Subcutaneous abdominal adipose tissue (tissue), 5 donors: ENCODE measurements at regions not wholly inside any gene's neighbourhood (a gene's known extent, or its start where the extent isn't known, plus 50 kb on each side); places are given as distances from the start of the nearest gene placed in this dataset.
A peak's percentile ranks its signal among the peaks of the same experiment; 100 is the strongest.

Experiments
- H3K27ac ChIP-seq: one replicate; pipeline ENCODE4 v1.7.0; 2013; ENCODE audit warnings: low read depth, mild to moderate bottlenecking, inconsistent platforms, low read length, moderate library complexity
- H3K27me3 ChIP-seq, 5 donors: one replicate each; pipeline ENCODE4 v1.7.0; 2013; ENCODE audit warnings: low read length in 5 of 5, inconsistent platforms in 1 of 5; ENCODE audit not compliant: control insufficient read depth in 5 of 5, insufficient read depth in 4 of 5
- H3K36me3 ChIP-seq, 5 donors: one replicate each; pipeline ENCODE4 v1.7.0; 2013; ENCODE audit warnings: low read length in 5 of 5; ENCODE audit not compliant: control insufficient read depth in 5 of 5, insufficient read depth in 5 of 5
- H3K4me1 ChIP-seq, 5 donors: one replicate each; pipeline ENCODE4 v1.7.0; 2013; ENCODE audit warnings: low read length in 5 of 5, mild to moderate bottlenecking in 3 of 5, moderate library complexity in 1 of 5; ENCODE audit not compliant: control insufficient read depth in 5 of 5, insufficient read depth in 5 of 5
- H3K4me3 ChIP-seq, 5 donors: one replicate each; pipeline ENCODE4 v1.7.0; 2013; ENCODE audit warnings: low read length in 5 of 5, low read depth in 1 of 5
- H3K9ac ChIP-seq, 5 donors: one replicate each; pipeline ENCODE4 v1.7.0; 2013; ENCODE audit warnings: low read length in 5 of 5, mild to moderate bottlenecking in 4 of 5, moderate library complexity in 3 of 5
- H3K9me3 ChIP-seq, 5 donors: one replicate each; pipeline ENCODE4 v1.7.0; 2013; ENCODE audit warnings: low read length in 5 of 5; ENCODE audit not compliant: control insufficient read depth in 5 of 5
- donor health status: healthy.
- donor health status: healthy.
- donor health status: healthy.
- donor health status: healthy.
- donor health status: healthy.

GRCh38 chr10:128220021-128220420, 93.8 kb upstream of the MKI67 start:
- Histone ChIP-seq H3K4me1 (peaks cover 0 to 7% (median 0%) of the 10 kb centered on the region in 5 donors), H3K9ac (no peak overlapping the region), H3K27me3 (peaks cover 0 to 13% (median 0%) of the 10 kb centered on the region in 5 donors), H3K27ac (no peak overlapping the region), H3K36me3 (no peaks in the 10 kb centered on the region), H3K4me3 (no peak overlapping the region), H3K9me3 (no peaks in the 10 kb centered on the region)

DNA sequence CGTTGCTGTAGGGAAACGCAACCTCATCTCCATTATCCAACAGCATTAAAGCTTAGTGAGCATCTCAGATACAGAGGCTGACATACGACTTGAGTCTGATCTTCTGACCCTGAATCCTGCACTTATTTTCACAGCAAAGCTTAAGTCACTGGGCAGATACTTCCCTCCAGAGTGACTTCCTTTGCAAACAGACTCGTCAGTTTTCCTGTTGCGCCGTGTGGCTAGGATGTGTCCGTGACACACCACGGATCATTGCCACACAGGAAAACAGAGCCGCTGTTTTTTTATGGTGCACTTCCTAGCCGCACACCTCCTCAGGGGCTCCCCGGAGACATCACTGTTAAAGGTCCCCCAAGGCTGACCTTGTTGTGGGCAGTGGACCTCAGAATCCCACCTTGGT, 94.9 kb upstream of the MKI67 start:
- no peaks in the 10 kb centered on the region for H3K36me3 ChIP-seq
- no peaks in the 10 kb centered on the region for H3K9me3 ChIP-seq
- peaks cover 0 to 7% (median 0%) of the 10 kb centered on the region in 5 donors for H3K4me1 ChIP-seq
- no peak overlapping the region for H3K9ac ChIP-seq
- no peak overlapping the region for H3K27ac ChIP-seq
- peaks cover 0 to 13% (median 0%) of the 10 kb centered on the region in 5 donors for H3K27me3 ChIP-seq
- H3K4me3 ChIP-seq: no peak overlapping the region

DNA sequence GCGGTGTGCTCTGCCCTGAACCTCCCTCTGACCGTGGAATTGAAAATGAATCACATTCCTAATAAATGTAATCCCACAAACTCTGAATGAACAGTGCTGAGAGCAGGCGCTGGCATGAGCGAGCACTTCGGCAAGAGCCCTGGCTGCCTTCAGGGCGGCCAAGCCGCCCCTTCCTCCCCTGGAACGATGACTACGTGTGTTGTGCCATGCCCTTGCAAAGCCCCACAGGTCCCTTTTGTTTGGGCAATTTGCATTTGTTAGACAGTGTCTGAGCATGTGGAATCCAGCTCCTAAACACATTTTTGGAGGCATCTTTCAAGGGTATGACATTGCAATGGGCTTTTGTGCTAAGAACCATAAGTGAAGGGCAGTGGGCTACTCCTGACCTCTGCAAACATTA, 95.6 kb upstream of the MKI67 start:
- H3K36me3 ChIP-seq: no peaks in the 10 kb centered on the region
- H3K27ac ChIP-seq: no peak overlapping the region
- H3K4me1 ChIP-seq: peaks cover 0 to 7% (median 0%) of the 10 kb centered on the region in 5 donors
- H3K9me3 ChIP-seq: no peaks in the 10 kb centered on the region
- no peak overlapping the region for H3K4me3 ChIP-seq
- H3K9ac ChIP-seq: no peak overlapping the region
- peaks cover 0 to 13% (median 0%) of the 10 kb centered on the region in 5 donors for H3K27me3 ChIP-seq

- H3K27me3 ChIP-seq: peaks cover 0 to 13% (median 0%) of the 10 kb centered on the region in 5 donors
- no peaks in the 10 kb centered on the region for H3K36me3 ChIP-seq
- no peak overlapping the region for H3K9ac ChIP-seq
- H3K4me3 ChIP-seq: no peak overlapping the region
- no peak overlapping the region for H3K27ac ChIP-seq
- H3K9me3 ChIP-seq: no peaks in the 10 kb centered on the region
- H3K4me1 ChIP-seq: peaks cover 0 to 7% (median 0%) of the 10 kb centered on the region in 5 donors
These were observed 96.2 kb upstream of the MKI67 start for GRCh38 chr10:128222332-128222849.

GRCh38 chr10:128230401-128230800, 104.2 kb upstream of the MKI67 start:
- Histone ChIP-seq H3K9ac (no peak overlapping the region), H3K27ac (no peak overlapping the region), H3K4me3 (no peak overlapping the region), H3K27me3 (peaks cover 0 to 13% (median 6%) of the 10 kb centered on the region in 5 donors), H3K36me3 (no peaks in the 10 kb centered on the region), H3K9me3 (peaks cover 9 to 15% (median 14%) of the 10 kb centered on the region in 5 donors), H3K4me1 (no peaks in the 10 kb centered on the region)

DNA sequence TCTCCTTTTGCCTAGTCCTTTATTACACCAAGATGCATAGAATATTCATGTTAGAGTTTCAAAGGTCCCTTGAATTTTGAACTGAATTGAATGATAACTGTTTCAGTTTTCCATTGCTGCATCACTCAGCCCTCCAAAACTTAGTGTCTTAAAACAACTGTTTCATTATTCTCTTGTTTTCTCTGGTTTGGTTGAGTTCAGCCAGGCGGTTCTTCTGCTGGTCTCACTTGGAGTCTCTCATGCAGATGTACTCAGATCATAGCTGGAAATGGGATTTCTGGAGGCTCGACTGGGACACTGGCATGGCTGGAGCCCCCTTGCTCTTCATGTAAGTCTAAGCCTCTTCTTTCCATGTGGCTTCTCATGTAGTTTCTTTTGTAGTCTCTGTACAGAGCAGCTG, 107.2 kb upstream of the MKI67 start:
- Histone ChIP-seq H3K36me3 (no peaks in the 10 kb centered on the region), H3K27ac (no peak overlapping the region), H3K9me3 (peaks cover 9 to 15% (median 14%) of the 10 kb centered on the region in 5 donors), H3K27me3 (peaks cover 0 to 20% (median 13%) of the 10 kb centered on the region in 5 donors), H3K4me3 (peak overlapping the region in 1 of 5 donors; percentile 19), H3K9ac (no peak overlapping the region), H3K4me1 (no peaks in the 10 kb centered on the region)

DNA sequence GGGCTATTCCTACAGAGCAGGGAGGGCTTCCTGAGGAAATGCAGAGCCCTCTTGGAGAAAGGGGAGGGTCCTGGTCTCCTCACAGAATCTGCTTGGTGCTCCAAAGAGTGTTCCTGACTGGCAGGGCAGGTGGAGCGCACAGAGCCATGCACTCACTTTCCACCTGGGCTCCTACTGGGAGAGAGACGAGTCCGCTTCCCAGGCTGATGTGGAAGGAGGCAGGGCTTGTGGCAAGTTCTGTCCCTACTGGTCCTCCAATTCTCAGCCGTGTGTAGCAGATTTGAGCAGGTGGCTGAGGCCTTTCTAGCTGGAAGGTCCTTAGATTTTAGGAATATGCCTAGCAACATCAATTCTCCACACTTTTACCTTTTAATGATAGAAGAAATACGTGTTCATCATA, 111.5 kb upstream of the MKI67 start:
- no peak overlapping the region for H3K4me3 ChIP-seq

GRCh38 chr10:128241023-128241422, 114.8 kb upstream of the MKI67 start:
- Histone ChIP-seq H3K27ac (no peak overlapping the region), H3K4me3 (no peak overlapping the region), H3K36me3 (no peaks in the 10 kb centered on the region), H3K9ac (no peak overlapping the region), H3K4me1 (no peaks in the 10 kb centered on the region), H3K27me3 (peaks cover 0 to 9% (median 0%) of the 10 kb centered on the region in 5 donors), H3K9me3 (no peaks in the 10 kb centered on the region)

More for the DNA sequence above, 111.5 kb upstream of the MKI67 start:
- Histone ChIP-seq H3K9me3 (peaks cover 9 to 15% (median 14%) of the 10 kb centered on the region in 5 donors), H3K27ac (no peak overlapping the region), H3K27me3 (peaks cover 0 to 12% (median 9%) of the 10 kb centered on the region in 5 donors), H3K9ac (no peak overlapping the region), H3K36me3 (no peaks in the 10 kb centered on the region), H3K4me1 (no peaks in the 10 kb centered on the region)

DNA sequence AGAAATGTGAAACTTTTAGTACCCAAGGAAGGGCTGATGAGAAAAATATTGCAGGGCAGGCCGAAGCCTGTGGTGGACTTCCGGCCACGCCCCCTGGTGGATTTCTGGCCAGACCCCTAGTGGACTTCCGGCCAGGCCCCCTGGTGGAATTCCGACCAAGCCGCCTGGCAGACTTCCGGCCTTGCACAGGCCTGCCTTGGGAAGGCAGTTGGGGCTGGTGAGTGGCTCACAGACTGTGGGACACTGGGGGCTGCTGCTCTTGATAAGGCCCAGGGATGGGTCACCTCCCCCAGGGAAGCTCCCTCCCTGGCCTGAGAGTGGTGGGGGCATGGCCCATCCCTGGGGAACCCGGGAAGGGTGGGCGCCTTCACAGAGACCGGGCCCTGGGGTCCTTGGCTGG, 116.4 kb upstream of the MKI67 start:
- Histone ChIP-seq H3K9ac (no peak overlapping the region), H3K4me1 (no peaks in the 10 kb centered on the region), H3K36me3 (no peaks in the 10 kb centered on the region), H3K27me3 (peaks cover 0 to 2% (median 0%) of the 10 kb centered on the region in 5 donors), H3K27ac (no peak overlapping the region), H3K4me3 (no peak overlapping the region), H3K9me3 (no peaks in the 10 kb centered on the region)

DNA sequence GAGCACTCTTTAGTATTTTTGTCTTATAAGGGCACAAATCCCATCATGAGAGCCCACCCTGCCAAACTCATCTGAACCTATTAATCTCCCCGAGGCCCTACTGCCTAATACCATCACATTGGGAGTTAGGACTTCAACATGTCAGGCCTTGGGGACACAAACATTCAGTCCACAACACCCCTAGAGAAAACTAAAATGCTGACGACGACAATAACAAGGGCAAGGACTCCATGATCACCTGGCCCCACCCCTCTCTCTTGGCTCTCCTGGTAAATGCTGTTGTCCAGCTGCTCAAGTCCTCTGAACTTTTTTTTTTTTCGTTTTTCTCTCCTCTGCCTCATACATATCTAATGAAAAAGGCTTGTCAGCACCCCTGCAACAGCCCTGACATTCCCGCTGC, 118.8 kb upstream of the MKI67 start:
- Histone ChIP-seq H3K36me3 (no peaks in the 10 kb centered on the region), H3K27me3 (no peaks in the 10 kb centered on the region), H3K4me1 (no peaks in the 10 kb centered on the region), H3K4me3 (no peak overlapping the region), H3K9ac (no peak overlapping the region), H3K9me3 (no peaks in the 10 kb centered on the region), H3K27ac (no peak overlapping the region)
